Common myeloid progenitor, CD34-positive (primary cell): ENCODE measurements at regions not wholly inside any gene's neighbourhood (a gene's known extent, or its start where the extent isn't known, plus 50 kb on each side); places are given as distances from the start of the nearest gene placed in this dataset.
"Not testable (repeated sequence)": the region's sequence is repeated elsewhere in the genome, so short reads cannot be mapped to it uniquely, and the experiment has no call there.

Source experiments
- CTCF ChIA-PET: fragments of 350-600 bp; sonication (Branson Sonifier 250); formaldehyde crosslinking; loops from one replicate; lab custom pipeline; 2021; ENCODE audit warnings: antibody characterized with exemption; lab: Charles Lee
- POLR2A ChIA-PET: fragments of 350-600 bp; sonication (Branson Sonifier 250); formaldehyde crosslinking; loops from one replicate; lab custom pipeline; 2021; ENCODE audit warnings: antibody characterized with exemption; lab: Charles Lee
- DNase-seq, 3 donors: peaks; one replicate each; pipeline versions ENCODE4 v3.0.0 to v3.0.0-alpha.2; 2013
- H3K27ac ChIP-seq, 2 experiments: 1 replicate in 1 of 2; 2 replicates in 1 of 2; pipeline ENCODE4 v1.7.0; 2013; ENCODE audit warnings: inconsistent platforms in 2 of 2, low read length in 2 of 2, mild to moderate bottlenecking in 2 of 2, low read depth in 1 of 2, moderate library complexity in 1 of 2; ENCODE audit not compliant: severe bottlenecking in 2 of 2, insufficient read depth in 1 of 2, poor library complexity in 1 of 2
- H3K27me3 ChIP-seq, 5 experiments: replicated peaks in 2 of 5; 1 replicate in 3 of 5; 2 replicates in 2 of 5; pipeline versions ENCODE4 v1.6.1 to v1.7.0; 2013; ENCODE audit warnings: low read length in 4 of 5, mild to moderate bottlenecking in 2 of 5, moderate library complexity in 2 of 5, inconsistent platforms in 1 of 5; ENCODE audit not compliant: insufficient read depth in 5 of 5, control insufficient read depth in 4 of 5
- H3K36me3 ChIP-seq, 4 experiments: 1 replicate in 2 of 4; 2 replicates in 2 of 4; pipeline versions ENCODE4 v1.6.1 to v1.7.0; 2013; ENCODE audit warnings: low read length in 3 of 4, control low read depth in 1 of 4, mild to moderate bottlenecking in 1 of 4; ENCODE audit not compliant: control insufficient read depth in 4 of 4, insufficient read depth in 4 of 4
- H3K4me1 ChIP-seq, 4 experiments: 1 replicate in 3 of 4; 2 replicates in 1 of 4; pipeline versions ENCODE4 v1.6.1 to v1.7.1; 2013; ENCODE audit warnings: low read length in 3 of 4, mild to moderate bottlenecking in 3 of 4, control low read depth in 1 of 4, inconsistent platforms in 1 of 4, moderate library complexity in 1 of 4; ENCODE audit not compliant: control insufficient read depth in 4 of 4, insufficient read depth in 4 of 4; ENCODE audit errors: control extremely low read depth in 1 of 4
- H3K4me3 ChIP-seq, 7 experiments: 1 replicate in 4 of 7; 2 replicates in 3 of 7; pipeline versions ENCODE4 v1.5.1 to v1.7.0; 2013; ENCODE audit warnings: mild to moderate bottlenecking in 7 of 7, low read length in 6 of 7, moderate library complexity in 6 of 7, inconsistent platforms in 2 of 7, low read depth in 2 of 7, control low read depth in 1 of 7; ENCODE audit not compliant: insufficient read depth in 4 of 7, control insufficient read depth in 1 of 7; ENCODE audit errors: extremely low read depth in 1 of 7
- H3K9me3 ChIP-seq, 5 experiments: 1 replicate in 4 of 5; 2 replicates in 1 of 5; pipeline versions ENCODE4 v1.6.1 to v1.7.1; 2013; ENCODE audit warnings: low read length in 4 of 5, mild to moderate bottlenecking in 2 of 5, inconsistent platforms in 1 of 5, low read depth in 1 of 5, moderate library complexity in 1 of 5; ENCODE audit not compliant: control insufficient read depth in 4 of 5, insufficient read depth in 2 of 5; ENCODE audit errors: control extremely low read depth in 1 of 5
- WGBS: methylation state at CpG from one replicate; pipeline ENCODE4 v1.1.5; 2013; ENCODE audit not compliant: insufficient coverage; 5-methylcytosine and 5-hydroxymethylcytosine counted together

- Histone ChIP-seq H3K9me3 (no peaks in the 10 kb centered on the region), H3K36me3 (no peaks in the 10 kb centered on the region), H3K27ac (no peak overlapping the region), H3K4me3 (no peak overlapping the region), H3K4me1 (peaks cover 0 to 2% (median 0%) of the 10 kb centered on the region in 4 experiments), H3K27me3 (peaks cover 0 to 2% (median 0%) of the 10 kb centered on the region in 5 experiments)
- CTCF ChIA-PET = no interaction called here
- POLR2A ChIA-PET = no interaction called here
- WGBS = 98% methylated on average over 6 of the region's 6 CpGs
- no peak for DNase-seq
Observed at GRCh38 chr19:5285311-5285710, 55.3 kb downstream of the PTPRS start.

DNA sequence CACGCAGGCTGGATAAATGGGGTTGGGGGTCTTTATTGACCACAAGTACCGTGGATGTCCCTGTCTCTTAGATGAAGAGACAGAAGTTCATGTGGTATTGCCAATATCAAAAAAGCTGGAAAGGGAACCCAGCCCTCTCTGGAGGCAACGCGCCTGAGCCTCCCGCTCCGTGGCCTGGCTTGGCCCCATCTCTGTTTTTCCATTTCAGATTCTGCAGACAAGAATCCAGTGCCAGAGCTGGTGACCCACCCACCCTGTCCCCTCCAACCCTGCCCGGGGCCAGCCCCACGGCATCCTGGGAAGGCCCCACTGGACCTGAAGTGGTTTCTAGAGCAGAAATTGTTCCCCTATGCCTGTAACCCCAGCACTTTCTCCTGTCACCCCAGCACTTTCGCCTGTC is 57.7 kb downstream of the PTPRS start:
- Histone ChIP-seq H3K9me3 (no peaks in the 10 kb centered on the region), H3K4me1 (peaks cover 0 to 2% (median 0%) of the 10 kb centered on the region in 4 experiments), H3K27ac (no peak overlapping the region), H3K27me3 (no peaks in the 10 kb centered on the region), H3K36me3 (no peaks in the 10 kb centered on the region), H3K4me3 (no peak overlapping the region)
- POLR2A ChIA-PET = no interaction called here
- CTCF ChIA-PET = no interaction called here
- 100% methylated on average over 6 of the region's 9 CpGs for WGBS
- DNase-seq = no peak

- Histone ChIP-seq H3K36me3 (no peaks in the 10 kb centered on the region), H3K4me1 (no peaks in the 10 kb centered on the region), H3K27ac (no peak overlapping the region), H3K27me3 (no peaks in the 10 kb centered on the region), H3K9me3 (no peaks in the 10 kb centered on the region), H3K4me3 (no peak overlapping the region)
- WGBS = 88% methylated on average over 7 of the region's 8 CpGs
- DNase-seq = no peak
- ChIA-PET POLR2A (no interaction called here), CTCF (no interaction called here)
Observed at GRCh38 chr19:5281588-5281987, 59.0 kb downstream of the PTPRS start.

GRCh38 chr19:5275668-5276067 is 64.9 kb downstream of the PTPRS start:
- WGBS = 96% methylated on average over 4 of the region's 4 CpGs
- not testable (repeated sequence) for H3K4me1 ChIP-seq
- POLR2A ChIA-PET = interaction anchor here (0.6 kb wide), 1 partner anchor 13 kb away, joined by 3 read pairs; no protein-coding TSS in a partner anchor

DNA sequence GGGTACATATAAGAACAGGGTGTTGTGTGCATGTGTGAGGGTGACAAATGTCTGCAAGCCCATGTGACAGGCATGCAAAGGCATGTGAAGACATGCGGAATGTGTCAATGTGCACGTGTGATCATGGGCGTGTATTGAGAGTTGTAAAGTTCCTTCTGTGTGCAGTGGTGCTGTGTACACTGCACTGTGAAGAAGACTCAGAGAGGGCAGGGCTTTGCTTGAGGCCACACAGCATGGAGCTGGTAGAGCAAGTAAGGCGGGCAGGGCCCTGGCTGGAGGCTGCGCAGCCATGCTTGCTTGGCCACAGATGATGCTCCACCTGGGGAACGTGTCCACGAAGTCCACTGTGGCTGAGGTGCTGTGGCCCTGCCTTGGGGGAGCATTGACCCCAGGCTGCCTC is 66.8 kb downstream of the PTPRS start:
- ChIA-PET CTCF (no interaction called here), POLR2A (interaction anchor here (0.6 kb wide), 1 partner anchor 22 kb away, joined by 4 read pairs; no protein-coding TSS in a partner anchor)
- H3K27me3 ChIP-seq = no peaks in the 10 kb centered on the region
- H3K9me3 ChIP-seq = no peaks in the 10 kb centered on the region
- no peak for DNase-seq
- no peaks in the 10 kb centered on the region for H3K4me1 ChIP-seq
- no peaks in the 10 kb centered on the region for H3K36me3 ChIP-seq
- 95% methylated on average over 7 of the region's 7 CpGs for WGBS
- H3K4me3 ChIP-seq = no peak overlapping the region
- no peak overlapping the region for H3K27ac ChIP-seq

More at GRCh38 chr19:5275668-5276067, 64.9 kb downstream of the PTPRS start:
- H3K9me3 ChIP-seq, H3K36me3 ChIP-seq, H3K27ac ChIP-seq, CTCF ChIA-PET, H3K27me3 ChIP-seq, H3K4me3 ChIP-seq, DNase-seq: not testable (repeated sequence)

- Histone ChIP-seq H3K4me3 (no peak overlapping the region), H3K27me3 (no peaks in the 10 kb centered on the region), H3K4me1 (no peaks in the 10 kb centered on the region), H3K27ac (no peak overlapping the region), H3K36me3 (no peaks in the 10 kb centered on the region), H3K9me3 (no peaks in the 10 kb centered on the region)
- ChIA-PET POLR2A (no interaction called here), CTCF (no interaction called here)
- peak in 2 of 3 donors; percentile 13 to 18 for DNase-seq
- WGBS = 86% methylated on average over 10 of the region's 10 CpGs
Observed at GRCh38 chr19:5271145-5271544, 69.5 kb downstream of the PTPRS start.

DNA sequence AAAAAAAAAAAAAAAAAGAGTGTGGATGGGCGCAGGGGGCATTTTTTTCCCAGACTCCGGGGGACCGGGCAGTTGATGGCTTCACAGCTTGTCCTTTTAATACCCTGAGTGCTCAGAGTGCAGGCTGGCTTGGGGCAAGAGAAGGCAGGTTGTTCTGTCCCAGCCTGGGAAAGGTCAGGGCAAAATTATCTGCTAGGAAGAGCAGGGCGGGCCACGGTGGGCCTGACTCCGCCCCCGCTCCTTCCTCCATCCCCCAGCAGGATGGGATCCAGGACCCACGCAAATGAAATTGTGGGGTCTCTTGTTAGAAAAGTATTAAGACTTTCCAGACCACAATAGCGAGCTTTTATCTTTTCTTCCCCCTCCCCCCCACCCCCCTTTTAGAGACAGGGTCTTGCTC is 70.7 kb downstream of the PTPRS start:
- H3K36me3 ChIP-seq = no peaks in the 10 kb centered on the region
- ChIA-PET CTCF (interaction anchor here (0.5 to 0.9 kb wide), 2 partner anchors 89 to 682 kb away, joined by 3 read pairs; no protein-coding TSS in a partner anchor), POLR2A (interaction anchor here (0.6 kb wide), 1 partner anchor 46 kb away, joined by 3 read pairs; no protein-coding TSS in a partner anchor)
- no peak overlapping the region for H3K27ac ChIP-seq
- no peak for DNase-seq
- no peaks in the 10 kb centered on the region for H3K9me3 ChIP-seq
- H3K4me3 ChIP-seq = no peak overlapping the region
- no peaks in the 10 kb centered on the region for H3K4me1 ChIP-seq
- 86% methylated on average over 7 of the region's 9 CpGs for WGBS
- H3K27me3 ChIP-seq = no peaks in the 10 kb centered on the region
